ENCODE measurements at regions not wholly inside any gene's neighbourhood (a gene's known extent, or its start where the extent isn't known, plus 50 kb on each side); places are given as distances from the start of the nearest gene placed in this dataset.

- TF ChIP-seq, protein P1, sequence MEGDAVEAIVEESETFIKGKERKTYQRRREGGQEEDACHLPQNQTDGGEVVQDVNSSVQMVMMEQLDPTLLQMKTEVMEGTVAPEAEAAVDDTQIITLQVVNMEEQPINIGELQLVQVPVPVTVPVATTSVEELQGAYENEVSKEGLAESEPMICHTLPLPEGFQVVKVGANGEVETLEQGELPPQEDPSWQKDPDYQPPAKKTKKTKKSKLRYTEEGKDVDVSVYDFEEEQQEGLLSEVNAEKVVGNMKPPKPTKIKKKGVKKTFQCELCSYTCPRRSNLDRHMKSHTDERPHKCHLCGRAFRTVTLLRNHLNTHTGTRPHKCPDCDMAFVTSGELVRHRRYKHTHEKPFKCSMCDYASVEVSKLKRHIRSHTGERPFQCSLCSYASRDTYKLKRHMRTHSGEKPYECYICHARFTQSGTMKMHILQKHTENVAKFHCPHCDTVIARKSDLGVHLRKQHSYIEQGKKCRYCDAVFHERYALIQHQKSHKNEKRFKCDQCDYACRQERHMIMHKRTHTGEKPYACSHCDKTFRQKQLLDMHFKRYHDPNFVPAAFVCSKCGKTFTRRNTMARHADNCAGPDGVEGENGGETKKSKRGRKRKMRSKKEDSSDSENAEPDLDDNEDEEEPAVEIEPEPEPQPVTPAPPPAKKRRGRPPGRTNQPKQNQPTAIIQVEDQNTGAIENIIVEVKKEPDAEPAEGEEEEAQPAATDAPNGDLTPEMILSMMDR (conservative IDR thresholded peaks at IDR 0.05): no peak
- no peak for TF ChIP-seq ZFX (IDR thresholded peaks at IDR 0.05)
Observed at GRCh38 chr9:82367016-82367415, 378.4 kb downstream of the SPATA31D1 start.
